Kidney epithelial cell (primary cell): ENCODE measurements at regions not wholly inside any gene's neighbourhood (a gene's known extent, or its start where the extent isn't known, plus 50 kb on each side); places are given as distances from the start of the nearest gene placed in this dataset.

Experiments
- DNase-seq: peaks from one replicate; pipeline ENCODE4 v3.0.0-alpha.2; 2010; ENCODE audit warnings: low read depth
- H3K27me3 ChIP-seq: 2 replicates; pipeline ENCODE4 v1.6.0; 2011; ENCODE audit warnings: low read length; ENCODE audit not compliant: control insufficient read depth, insufficient read depth
- H3K36me3 ChIP-seq: 2 replicates; pipeline ENCODE4 v1.5.1; 2011; ENCODE audit warnings: low read length; ENCODE audit not compliant: control insufficient read depth, insufficient read depth
- H3K4me3 ChIP-seq: 2 replicates; pipeline ENCODE4 v1.5.1; 2011; ENCODE audit warnings: low read depth, mild to moderate bottlenecking, control low read depth, low read length
- CTCF ChIP-seq: IDR thresholded peaks from 2 replicates; pipeline ENCODE4 v1.5.1; 2011; ENCODE audit warnings: mild to moderate bottlenecking, moderate library complexity, low read length, control low read depth, inconsistent platforms; ENCODE audit not compliant: insufficient read depth, poor library complexity, severe bottlenecking

- no peaks in the 10 kb centered on the region for H3K36me3 ChIP-seq
- no peaks in the 10 kb centered on the region for H3K27me3 ChIP-seq
- DNase-seq = no peak
- TF ChIP-seq CTCF = no peak
- H3K4me3 ChIP-seq = no peak overlapping the region
These were observed 108.6 kb downstream of the RAB11FIP2 start for GRCh38 chr10:117938104-117938503.

GRCh38 chr10:117942226-117942625 lies 104.5 kb downstream of the RAB11FIP2 start:
- DNase-seq = no peak
- Histone ChIP-seq H3K4me3 (no peak overlapping the region), H3K36me3 (no peaks in the 10 kb centered on the region), H3K27me3 (no peaks in the 10 kb centered on the region)
- TF ChIP-seq CTCF = no peak

- no peak overlapping the region for H3K4me3 ChIP-seq
- DNase-seq = no peak
- no peak for TF ChIP-seq CTCF
- H3K36me3 ChIP-seq = no peaks in the 10 kb centered on the region
- H3K27me3 ChIP-seq = no peaks in the 10 kb centered on the region
These were observed 101.9 kb downstream of the RAB11FIP2 start for GRCh38 chr10:117944676-117945447.

GRCh38 chr10:117945651-117946050 lies 101.1 kb downstream of the RAB11FIP2 start:
- no peak for TF ChIP-seq CTCF

GRCh38 chr10:117946525-117947070 lies 100.1 kb downstream of the RAB11FIP2 start:
- peak; percentile 12 for DNase-seq
- TF ChIP-seq CTCF = no peak
- Histone ChIP-seq H3K36me3 (no peaks in the 10 kb centered on the region), H3K4me3 (no peak overlapping the region), H3K27me3 (no peaks in the 10 kb centered on the region)

More at GRCh38 chr10:117945651-117946050, 101.1 kb downstream of the RAB11FIP2 start:
- Histone ChIP-seq H3K4me3 (no peak overlapping the region), H3K27me3 (no peaks in the 10 kb centered on the region), H3K36me3 (no peaks in the 10 kb centered on the region)
- no peak for DNase-seq
